Progenitor cell of endocrine pancreas (in vitro differentiated cells): ENCODE measurements at regions not wholly inside any gene's neighbourhood (a gene's known extent, or its start where the extent isn't known, plus 50 kb on each side); places are given as distances from the start of the nearest gene placed in this dataset.

Experiments used
- DNase-seq: peaks from one replicate; pipeline ENCODE4 v3.0.0; 2021; ENCODE audit warnings: low spot score; ENCODE audit not compliant: unreplicated experiment
- H3K27ac Mint-ChIP-seq: 2 replicates; pipeline ENCODE4 v1.8.0; 2021; ENCODE audit warnings: mild to moderate bottlenecking, moderate library complexity, mixed read lengths
- H3K27me3 Mint-ChIP-seq: 2 replicates; pipeline ENCODE4 v1.8.0; 2021; ENCODE audit warnings: mixed read lengths
- H3K36me3 Mint-ChIP-seq: 2 replicates; pipeline ENCODE4 v1.8.0; 2022; ENCODE audit warnings: mixed read lengths; ENCODE audit not compliant: insufficient read depth
- H3K4me1 Mint-ChIP-seq: 2 replicates; pipeline ENCODE4 v1.8.0; 2021; ENCODE audit warnings: low read depth, mixed read lengths
- H3K4me3 Mint-ChIP-seq: 2 replicates; pipeline ENCODE4 v1.8.0; 2021; ENCODE audit warnings: low read depth, mild to moderate bottlenecking, moderate library complexity, mixed read lengths
- H3K9me3 Mint-ChIP-seq: 2 replicates; pipeline ENCODE4 v1.8.0; 2021; ENCODE audit warnings: low read depth, mixed read lengths
- CTCF ChIP-seq: fragments of 200-600 bp; sonication (generic); IDR thresholded peaks from one replicate; pipeline ENCODE4 v1.5.0; 2021; ENCODE audit warnings: antibody characterized with exemption, mild to moderate bottlenecking; ENCODE audit not compliant: unreplicated experiment

GRCh38 chr3:19016851-19017250 is 131.5 kb upstream of the KCNH8 start:
- DNase-seq: no peak
- Mint-ChIP-seq H3K36me3 (no peaks in the 10 kb centered on the region), H3K4me1 (peaks cover 4% of the 10 kb centered on the region), H3K27ac (no peak overlapping the region), H3K9me3 (no peaks in the 10 kb centered on the region), H3K4me3 (no peak overlapping the region), H3K27me3 (no peaks in the 10 kb centered on the region)
- no peak for TF ChIP-seq CTCF

GRCh38 chr3:19013879-19014278 is 134.4 kb upstream of the KCNH8 start:
- TF ChIP-seq CTCF: no peak
- no peak for DNase-seq
- H3K9me3 Mint-ChIP-seq: peaks cover 3% of the 10 kb centered on the region
- H3K27ac Mint-ChIP-seq: no peak overlapping the region
- peaks cover 4% of the 10 kb centered on the region for H3K4me1 Mint-ChIP-seq
- no peaks in the 10 kb centered on the region for H3K36me3 Mint-ChIP-seq
- no peaks in the 10 kb centered on the region for H3K27me3 Mint-ChIP-seq
- H3K4me3 Mint-ChIP-seq: no peak overlapping the region

GRCh38 chr3:19012846-19013245 is 135.5 kb upstream of the KCNH8 start:
- H3K27ac Mint-ChIP-seq: no peak overlapping the region

GRCh38 chr3:19002606-19003005 is 145.7 kb upstream of the KCNH8 start:
- DNase-seq: no peak
- Mint-ChIP-seq H3K4me1 (no peaks in the 10 kb centered on the region), H3K36me3 (no peaks in the 10 kb centered on the region), H3K27me3 (no peaks in the 10 kb centered on the region), H3K9me3 (no peaks in the 10 kb centered on the region), H3K27ac (no peak overlapping the region), H3K4me3 (no peak overlapping the region)
- no peak for TF ChIP-seq CTCF

More at GRCh38 chr3:19012846-19013245, 135.5 kb upstream of the KCNH8 start:
- no peaks in the 10 kb centered on the region for H3K27me3 Mint-ChIP-seq
- DNase-seq: no peak
- no peaks in the 10 kb centered on the region for H3K36me3 Mint-ChIP-seq
- H3K9me3 Mint-ChIP-seq: peaks cover 3% of the 10 kb centered on the region
- no peak for TF ChIP-seq CTCF
- H3K4me1 Mint-ChIP-seq: peaks cover 4% of the 10 kb centered on the region
- no peak overlapping the region for H3K4me3 Mint-ChIP-seq

- H3K27me3 Mint-ChIP-seq: no peaks in the 10 kb centered on the region
- no peaks in the 10 kb centered on the region for H3K36me3 Mint-ChIP-seq
- H3K9me3 Mint-ChIP-seq: peaks cover 15% of the 10 kb centered on the region
- no peak overlapping the region for H3K4me3 Mint-ChIP-seq
- DNase-seq: no peak
- no peak for TF ChIP-seq CTCF
- H3K4me1 Mint-ChIP-seq: no peaks in the 10 kb centered on the region
- no peak overlapping the region for H3K27ac Mint-ChIP-seq
Observed at GRCh38 chr3:18998069-18998468, 150.2 kb upstream of the KCNH8 start.
